ENCODE measurements at regions not wholly inside any gene's neighbourhood (a gene's known extent, or its start where the extent isn't known, plus 50 kb on each side); places are given as distances from the start of the nearest gene placed in this dataset.
"Not testable (repeated sequence)": the region's sequence is repeated elsewhere in the genome, so short reads cannot be mapped to it uniquely, and the experiment has no call there.

- TF ChIP-seq EZH2 (IDR thresholded peaks at IDR 0.05; ENCODE audit: borderline replicate concordance, low read depth, low read length, severe bottlenecking); POLR2A (IDR thresholded peaks at IDR 0.05; ENCODE audit: low read depth, low read length): not testable (repeated sequence)
- TF ChIP-seq, protein P1, sequence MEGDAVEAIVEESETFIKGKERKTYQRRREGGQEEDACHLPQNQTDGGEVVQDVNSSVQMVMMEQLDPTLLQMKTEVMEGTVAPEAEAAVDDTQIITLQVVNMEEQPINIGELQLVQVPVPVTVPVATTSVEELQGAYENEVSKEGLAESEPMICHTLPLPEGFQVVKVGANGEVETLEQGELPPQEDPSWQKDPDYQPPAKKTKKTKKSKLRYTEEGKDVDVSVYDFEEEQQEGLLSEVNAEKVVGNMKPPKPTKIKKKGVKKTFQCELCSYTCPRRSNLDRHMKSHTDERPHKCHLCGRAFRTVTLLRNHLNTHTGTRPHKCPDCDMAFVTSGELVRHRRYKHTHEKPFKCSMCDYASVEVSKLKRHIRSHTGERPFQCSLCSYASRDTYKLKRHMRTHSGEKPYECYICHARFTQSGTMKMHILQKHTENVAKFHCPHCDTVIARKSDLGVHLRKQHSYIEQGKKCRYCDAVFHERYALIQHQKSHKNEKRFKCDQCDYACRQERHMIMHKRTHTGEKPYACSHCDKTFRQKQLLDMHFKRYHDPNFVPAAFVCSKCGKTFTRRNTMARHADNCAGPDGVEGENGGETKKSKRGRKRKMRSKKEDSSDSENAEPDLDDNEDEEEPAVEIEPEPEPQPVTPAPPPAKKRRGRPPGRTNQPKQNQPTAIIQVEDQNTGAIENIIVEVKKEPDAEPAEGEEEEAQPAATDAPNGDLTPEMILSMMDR (IDR thresholded peaks at IDR 0.05; ENCODE audit: extremely low read depth in 1 of 2, insufficient read depth in 1 of 2, low read depth in 1 of 2, low read length in 2 of 2), result not testable (repeated sequence)
Observed at GRCh38 chr1:149228672-149229585, 125.6 kb upstream of the NBPF9 start.

All from endothelial cell of umbilical vein (primary cell).